HG02798 (cell line): ENCODE measurements at regions not wholly inside any gene's neighbourhood (a gene's known extent, or its start where the extent isn't known, plus 50 kb on each side); places are given as distances from the start of the nearest gene placed in this dataset.
"Not testable (repeated sequence)": the region's sequence is repeated elsewhere in the genome, so short reads cannot be mapped to it uniquely, and the experiment has no call there.

Experiments used
- ATAC-seq: cut with Tn5 transposase; IDR thresholded peaks from one replicate; pipeline ENCODE4 v1.9.1; 2021; ENCODE audit warnings: mild to moderate bottlenecking; ENCODE audit not compliant: unreplicated experiment, poor library complexity

DNA sequence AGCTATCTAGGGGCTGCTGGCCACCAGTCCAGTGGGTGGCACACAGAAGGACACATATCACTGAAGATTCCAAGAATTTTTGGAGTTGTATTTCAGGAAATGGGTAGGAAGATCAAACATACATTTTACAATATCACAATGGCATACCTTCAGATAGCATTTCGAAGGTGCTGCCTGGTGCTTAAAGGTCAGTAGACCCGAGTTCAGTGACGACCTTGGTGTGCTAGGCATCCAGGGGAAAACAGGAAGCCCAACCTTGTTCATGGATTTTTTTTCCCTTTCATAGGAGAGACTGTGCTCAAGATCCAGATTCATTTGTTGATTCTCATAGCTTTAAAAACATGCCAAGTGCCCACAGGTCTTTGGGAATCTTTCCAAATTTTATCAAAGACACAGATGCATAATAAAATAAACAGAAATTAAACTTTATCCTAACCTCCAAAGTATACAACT lies 51.0 kb upstream of the RCBTB2 start:
- ATAC-seq = no peak

DNA sequence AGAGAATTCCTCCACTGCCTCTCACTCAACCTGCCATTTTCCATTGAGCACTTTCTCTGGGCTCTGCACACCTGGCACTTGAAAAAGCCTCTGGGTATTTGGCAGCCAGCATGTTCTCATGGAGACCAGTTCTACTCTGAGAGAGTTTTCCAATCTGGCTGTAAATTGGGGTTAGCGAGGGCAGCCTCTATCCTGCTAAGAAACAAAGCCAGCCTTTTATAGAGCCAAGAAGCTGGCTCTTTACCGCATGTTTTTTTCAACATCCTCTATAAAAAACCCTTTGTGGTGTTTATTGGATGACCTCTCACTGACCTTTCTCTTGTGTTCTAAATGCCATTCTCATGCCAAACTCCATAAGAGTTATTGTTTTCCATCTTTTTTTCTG lies 52.6 kb upstream of the RCBTB2 start:
- no peak for ATAC-seq

GRCh38 chr13:48586591-48587103 lies 53.8 kb upstream of the RCBTB2 start:
- ATAC-seq = peak; percentile 35

DNA sequence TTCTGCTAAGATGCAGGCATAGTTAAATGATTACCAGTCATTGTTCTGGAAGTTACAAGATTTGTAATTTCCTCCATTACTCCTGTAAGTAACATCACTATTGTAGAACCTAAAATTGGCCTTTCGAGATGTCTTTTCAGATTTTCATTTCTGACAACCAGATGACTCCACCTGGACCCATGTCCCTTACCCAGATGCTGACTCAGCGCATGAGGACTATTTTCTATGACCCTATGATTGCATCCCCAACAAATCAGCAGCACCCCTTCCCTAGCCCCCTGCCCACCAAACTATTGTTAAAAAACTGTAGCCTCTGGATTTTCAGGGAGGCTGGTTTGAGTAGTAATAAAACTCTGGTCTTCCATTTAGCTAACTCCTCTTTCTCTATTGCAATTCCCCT lies 55.2 kb upstream of the RCBTB2 start:
- no peak for ATAC-seq

DNA sequence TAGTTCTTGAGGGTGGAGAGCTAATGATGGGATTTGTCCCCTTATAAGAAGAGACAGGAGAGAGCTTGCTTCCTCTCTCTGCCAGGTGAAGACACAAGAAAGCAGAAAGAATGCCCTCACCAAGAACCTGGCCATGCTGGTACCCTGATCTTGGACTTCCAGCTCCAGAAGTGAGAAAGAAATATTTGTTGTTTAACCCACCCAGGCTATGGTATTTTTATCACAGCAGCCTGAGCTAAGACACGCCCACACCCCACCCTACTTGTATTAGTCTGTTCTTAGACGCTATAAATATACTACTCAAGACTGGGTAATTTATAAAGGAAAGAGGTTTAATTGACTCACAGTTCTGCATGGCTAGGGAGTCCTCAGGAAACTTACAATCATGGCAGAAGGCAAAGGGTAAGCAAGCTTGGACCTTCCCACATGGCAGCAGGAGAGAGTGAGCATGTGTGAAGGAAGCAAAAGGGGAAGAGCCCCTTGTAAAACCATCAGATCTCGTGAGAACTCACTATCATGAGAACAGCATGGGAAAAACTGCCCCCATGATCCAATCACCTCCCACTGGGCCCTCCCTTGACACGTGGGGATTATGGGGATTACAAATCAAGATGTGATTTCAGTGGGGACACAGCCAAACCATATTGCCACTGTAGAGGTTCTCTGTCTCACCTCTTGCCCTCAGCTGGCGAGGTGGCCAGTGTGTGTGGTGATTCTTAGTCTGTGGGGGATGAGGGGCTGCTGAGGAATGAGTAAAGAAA lies 57.4 kb upstream of the RCBTB2 start:
- no peak for ATAC-seq

DNA sequence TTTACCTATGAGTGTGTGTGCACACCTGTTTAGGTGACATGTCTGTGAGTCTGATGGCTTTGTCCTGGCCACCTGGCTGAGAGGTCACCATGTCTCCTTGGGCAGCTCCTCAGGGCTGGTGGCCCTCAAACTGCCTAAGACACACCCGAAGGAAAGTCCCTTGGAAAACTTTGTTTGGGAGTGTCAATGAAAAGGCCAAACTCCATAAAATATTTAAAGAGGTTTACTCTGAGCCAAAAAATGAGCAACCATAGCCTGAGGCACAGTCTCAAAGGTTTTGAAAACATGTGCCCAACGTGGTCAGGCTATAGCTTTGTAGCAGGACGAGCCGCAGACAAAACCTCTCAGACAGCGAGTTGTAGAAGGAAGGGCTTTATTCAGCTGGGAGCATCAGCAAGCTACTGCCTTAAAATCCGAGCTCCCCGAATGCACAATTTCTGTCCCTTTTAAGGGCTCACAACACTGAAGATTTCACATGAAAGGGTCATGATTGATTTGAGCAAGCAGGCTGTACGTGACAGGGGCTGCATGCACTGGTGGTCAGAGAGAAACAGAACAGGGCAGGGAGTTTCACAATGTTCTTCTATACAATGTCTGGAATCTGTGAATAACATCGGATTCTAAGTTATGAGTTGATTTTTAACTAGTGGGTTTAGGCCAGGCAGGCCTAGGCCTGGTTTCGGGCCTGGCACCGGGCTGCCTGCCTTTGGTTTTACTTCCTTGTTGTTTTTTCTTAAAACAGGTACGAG lies 58.4 kb upstream of the RCBTB2 start:
- ATAC-seq = not testable (repeated sequence)

- no peak for ATAC-seq
Observed at GRCh38 chr13:48591889-48592687, 59.2 kb upstream of the RCBTB2 start.

DNA sequence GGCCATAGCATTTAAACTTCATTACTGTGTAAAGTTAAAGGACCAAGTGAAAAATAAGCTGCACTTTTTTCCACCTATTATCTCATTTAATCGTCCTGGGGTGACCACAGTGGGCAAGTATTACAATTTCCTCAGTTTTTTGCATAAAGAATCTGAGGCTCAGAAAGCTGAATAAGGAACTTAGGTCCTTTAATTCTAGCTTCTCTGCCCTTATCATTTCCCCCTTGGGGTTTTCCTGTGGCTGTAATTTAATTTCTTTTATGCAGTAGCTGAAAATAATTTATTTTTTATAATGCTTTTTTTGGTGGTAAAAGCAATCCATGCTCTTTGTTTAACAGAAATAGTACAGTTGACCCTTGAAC lies 59.8 kb upstream of the RCBTB2 start:
- no peak for ATAC-seq

DNA sequence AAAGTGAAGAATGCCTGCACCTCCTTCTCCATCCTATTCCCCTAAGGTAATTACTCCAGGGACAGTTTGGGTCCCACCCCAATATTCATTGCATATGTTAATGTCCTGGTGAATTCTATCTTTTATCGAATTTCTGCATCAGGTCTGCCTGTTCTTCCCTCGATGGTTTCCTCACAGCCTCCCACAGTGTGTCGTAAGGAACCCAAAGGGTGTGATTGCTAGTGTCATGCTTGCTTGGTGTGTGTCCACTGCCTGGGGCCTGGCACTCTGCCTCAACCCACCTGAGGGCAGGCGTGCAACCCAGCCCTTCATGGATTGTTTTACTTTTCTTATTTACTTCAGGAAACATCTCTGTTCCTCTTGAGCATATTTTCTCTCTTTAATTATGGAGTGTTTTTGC lies 60.2 kb upstream of the CYSLTR2 start:
- no peak for ATAC-seq

DNA sequence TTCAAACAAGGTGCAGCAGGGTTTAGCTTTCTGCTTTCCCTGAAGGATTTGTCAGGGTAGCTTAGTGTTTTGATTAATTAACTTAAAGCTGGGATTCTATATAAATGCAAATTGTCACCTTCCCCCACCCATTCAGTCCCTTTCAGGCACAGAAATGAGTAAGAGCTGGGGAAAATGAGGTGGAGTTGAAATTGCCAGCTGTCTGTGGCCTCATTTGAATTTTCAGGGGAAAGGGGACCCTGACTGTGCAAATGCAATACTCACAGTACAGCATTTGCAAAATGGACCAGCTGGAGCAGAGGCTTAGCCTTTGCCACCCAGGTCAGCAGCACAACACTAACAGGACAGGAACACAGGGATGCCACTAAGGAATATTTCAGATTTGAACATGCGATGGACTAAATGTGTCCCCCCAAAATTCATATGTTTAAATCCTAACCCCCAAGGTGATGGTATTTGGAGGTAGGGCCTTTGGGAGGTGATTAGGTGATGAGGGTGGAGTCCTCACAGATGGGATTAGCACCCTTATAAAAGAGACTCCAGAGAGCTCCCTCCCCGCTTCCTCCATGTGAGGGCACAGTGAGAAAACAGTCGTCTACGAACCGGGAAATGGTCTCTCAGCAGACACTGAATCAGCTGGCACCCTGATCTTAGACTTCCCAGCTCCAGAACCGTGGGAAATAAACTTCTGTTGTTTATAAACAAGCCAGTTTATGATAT lies 59.5 kb upstream of the CYSLTR2 start:
- peak; percentile 65 for ATAC-seq

GRCh38 chr13:48595431-48596429 lies 58.0 kb upstream of the CYSLTR2 start:
- peak; percentile 54 for ATAC-seq

GRCh38 chr13:48600374-48601364 lies 53.1 kb upstream of the CYSLTR2 start:
- ATAC-seq = no peak

DNA sequence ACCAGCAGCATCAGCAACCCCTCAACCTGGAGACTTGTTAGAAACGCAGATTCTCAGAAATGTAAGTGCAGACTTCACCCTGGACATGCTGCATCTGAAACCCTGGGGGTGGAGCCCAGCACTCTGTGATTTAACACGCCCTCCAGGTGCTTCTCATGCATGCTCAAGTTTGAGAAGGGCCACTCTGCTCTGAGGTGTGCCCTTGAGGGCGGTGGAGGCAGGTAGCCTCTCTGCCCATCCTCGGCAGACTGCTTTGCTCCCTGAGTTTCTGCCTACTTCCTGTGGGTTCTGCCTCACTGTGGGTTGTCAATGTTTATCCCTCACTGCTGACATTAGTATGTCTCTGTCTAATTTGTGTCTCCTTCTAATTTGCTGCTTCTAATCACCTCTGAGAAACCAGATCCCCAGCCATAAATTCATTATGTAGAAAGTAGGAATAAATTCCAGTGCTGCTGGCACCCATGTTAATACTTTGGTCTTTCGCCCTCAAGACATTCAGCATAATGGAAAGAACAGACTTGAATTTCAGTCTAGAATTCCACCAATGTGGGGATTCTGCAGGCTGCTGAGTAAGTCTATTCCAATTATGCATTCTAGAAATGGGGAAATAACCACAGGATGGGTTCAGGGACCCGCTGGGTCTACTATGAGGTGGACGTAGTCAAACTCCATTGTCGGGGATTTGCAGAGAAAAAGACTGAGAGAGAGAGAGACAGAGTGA lies 51.3 kb upstream of the CYSLTR2 start:
- peak; percentile 34 for ATAC-seq

- ATAC-seq = no peak
Observed at GRCh38 chr13:48603375-48603774, 50.4 kb upstream of the CYSLTR2 start.
